ENCODE measurements at regions not wholly inside any gene's neighbourhood (a gene's known extent, or its start where the extent isn't known, plus 50 kb on each side); places are given as distances from the start of the nearest gene placed in this dataset.

GRCh38 chr7:25776744-25777123 lies 375.3 kb upstream of the NFE2L3 start:
- no peak for DNase-seq (ENCODE audit: low spot score)
- Mint-ChIP-seq H3K4me3 (ENCODE audit: unreplicated experiment) (no peak overlapping the region), H3K9me3 (ENCODE audit: unreplicated experiment) (no peaks in the 10 kb centered on the region), H3K4me1 (ENCODE audit: unreplicated experiment) (no peaks in the 10 kb centered on the region), H3K27me3 (ENCODE audit: unreplicated experiment) (no peaks in the 10 kb centered on the region), H3K36me3 (ENCODE audit: low read depth, unreplicated experiment) (no peaks in the 10 kb centered on the region), H3K27ac (ENCODE audit: unreplicated experiment) (no peak overlapping the region)
- TF ChIP-seq CTCF (IDR thresholded peaks at IDR 0.05; ENCODE audit: unreplicated experiment): no peak

- Mint-ChIP-seq H3K36me3 (ENCODE audit: low read depth, unreplicated experiment) (no peaks in the 10 kb centered on the region), H3K27me3 (ENCODE audit: unreplicated experiment) (no peaks in the 10 kb centered on the region), H3K4me3 (ENCODE audit: unreplicated experiment) (no peak overlapping the region), H3K27ac (ENCODE audit: unreplicated experiment) (no peak overlapping the region), H3K9me3 (ENCODE audit: unreplicated experiment) (no peaks in the 10 kb centered on the region), H3K4me1 (ENCODE audit: unreplicated experiment) (no peaks in the 10 kb centered on the region)
- TF ChIP-seq CTCF (IDR thresholded peaks at IDR 0.05; ENCODE audit: unreplicated experiment): no peak
- DNase-seq (ENCODE audit: low spot score): no peak
Measured at GRCh38 chr7:25777969-25778708, 373.9 kb upstream of the NFE2L3 start.

GRCh38 chr7:25779002-25779546 lies 372.9 kb upstream of the NFE2L3 start:
- Mint-ChIP-seq H3K9me3 (ENCODE audit: unreplicated experiment) (no peaks in the 10 kb centered on the region), H3K27ac (ENCODE audit: unreplicated experiment) (no peak overlapping the region)
- no peak for TF ChIP-seq CTCF (IDR thresholded peaks at IDR 0.05; ENCODE audit: unreplicated experiment)

GRCh38 chr7:25780904-25781303 lies 371.1 kb upstream of the NFE2L3 start:
- no peak for TF ChIP-seq CTCF (IDR thresholded peaks at IDR 0.05; ENCODE audit: unreplicated experiment)
- no peak for DNase-seq (ENCODE audit: low spot score)
- Mint-ChIP-seq H3K27me3 (ENCODE audit: unreplicated experiment) (no peaks in the 10 kb centered on the region), H3K4me3 (ENCODE audit: unreplicated experiment) (no peak overlapping the region), H3K4me1 (ENCODE audit: unreplicated experiment) (peaks cover 7% of the 10 kb centered on the region), H3K27ac (ENCODE audit: unreplicated experiment) (no peak overlapping the region), H3K36me3 (ENCODE audit: low read depth, unreplicated experiment) (no peaks in the 10 kb centered on the region), H3K9me3 (ENCODE audit: unreplicated experiment) (no peaks in the 10 kb centered on the region)

More at GRCh38 chr7:25779002-25779546, 372.9 kb upstream of the NFE2L3 start:
- no peaks in the 10 kb centered on the region for H3K4me1 Mint-ChIP-seq (ENCODE audit: unreplicated experiment)
- no peaks in the 10 kb centered on the region for H3K36me3 Mint-ChIP-seq (ENCODE audit: low read depth, unreplicated experiment)
- H3K27me3 Mint-ChIP-seq (ENCODE audit: unreplicated experiment): no peaks in the 10 kb centered on the region
- no peak for DNase-seq (ENCODE audit: low spot score)
- H3K4me3 Mint-ChIP-seq (ENCODE audit: unreplicated experiment): no peak overlapping the region

- DNase-seq (ENCODE audit: low spot score): no peak
- H3K4me1 Mint-ChIP-seq (ENCODE audit: unreplicated experiment): peaks cover 7% of the 10 kb centered on the region
- no peaks in the 10 kb centered on the region for H3K36me3 Mint-ChIP-seq (ENCODE audit: low read depth, unreplicated experiment)
- no peak overlapping the region for H3K4me3 Mint-ChIP-seq (ENCODE audit: unreplicated experiment)
- no peaks in the 10 kb centered on the region for H3K27me3 Mint-ChIP-seq (ENCODE audit: unreplicated experiment)
- no peaks in the 10 kb centered on the region for H3K9me3 Mint-ChIP-seq (ENCODE audit: unreplicated experiment)
- no peak for TF ChIP-seq CTCF (IDR thresholded peaks at IDR 0.05; ENCODE audit: unreplicated experiment)
- H3K27ac Mint-ChIP-seq (ENCODE audit: unreplicated experiment): no peak overlapping the region
Measured at GRCh38 chr7:25781704-25782103, 370.3 kb upstream of the NFE2L3 start.
